HG02623 (cell line): ENCODE measurements at regions not wholly inside any gene's neighbourhood (a gene's known extent, or its start where the extent isn't known, plus 50 kb on each side); places are given as distances from the start of the nearest gene placed in this dataset.

Experiments
- ATAC-seq: cut with Tn5 transposase; IDR thresholded peaks from one replicate; pipeline ENCODE4 v1.9.1; 2021; ENCODE audit warnings: moderate library complexity; ENCODE audit not compliant: unreplicated experiment

DNA sequence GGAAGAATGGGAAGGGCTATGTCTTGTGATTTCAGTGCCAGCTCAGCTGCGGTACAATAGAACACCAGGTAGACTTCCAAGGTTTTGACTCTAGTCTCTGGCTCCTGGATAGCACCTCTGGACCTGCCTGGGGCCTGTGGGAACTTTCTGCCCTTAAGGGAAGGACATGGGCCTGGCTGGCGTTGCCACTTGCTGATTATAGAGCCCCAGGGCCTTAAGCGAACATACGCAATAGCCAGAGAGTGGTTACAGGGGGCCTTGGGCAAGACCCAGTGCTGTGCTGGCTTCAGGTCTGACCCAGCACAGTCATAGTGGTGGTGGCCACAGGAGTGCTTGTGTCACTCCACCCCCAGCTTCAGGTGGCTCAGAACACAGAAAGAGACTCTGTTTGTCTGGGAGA lies 131.1 kb upstream of the COL21A1 start:
- ATAC-seq: no peak

DNA sequence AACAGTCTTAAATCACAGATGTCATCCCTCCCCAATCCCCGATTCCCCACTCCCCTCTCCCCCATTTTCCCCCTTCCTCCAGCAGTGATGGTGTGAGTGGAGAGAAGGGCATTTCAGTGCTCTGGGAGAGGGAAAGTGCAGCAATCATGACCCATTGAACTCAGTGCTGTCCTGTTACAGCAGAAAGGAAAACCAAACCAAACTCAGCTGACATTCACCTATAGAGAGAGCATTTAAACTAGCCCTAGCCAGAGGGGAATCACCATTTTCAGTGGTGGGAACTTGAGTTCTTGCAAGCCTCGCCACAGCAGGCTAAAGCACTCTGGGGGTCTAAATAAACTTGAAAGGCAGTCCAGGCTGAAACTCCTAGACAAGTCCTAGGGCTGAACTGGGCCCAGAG lies 129.9 kb upstream of the COL21A1 start:
- ATAC-seq: no peak

DNA sequence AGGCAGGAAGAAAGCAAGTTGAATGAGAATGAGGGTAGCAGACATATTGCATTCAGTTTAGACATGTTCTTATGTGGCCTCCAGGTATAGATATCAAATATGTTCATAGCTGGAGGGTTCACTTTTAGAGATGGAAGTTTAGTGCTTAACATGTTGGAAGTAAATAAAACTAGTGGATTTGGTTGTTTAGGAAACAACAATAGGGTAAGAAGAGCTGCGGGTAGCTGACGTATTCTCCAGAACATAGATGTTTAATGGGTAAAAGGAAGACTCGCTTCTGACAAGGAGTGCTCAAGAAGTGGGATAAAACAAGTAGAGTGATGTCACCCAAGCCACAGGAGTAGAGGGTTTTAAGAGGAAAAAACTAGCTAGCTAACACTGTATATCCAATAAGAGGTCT lies 128.4 kb upstream of the COL21A1 start:
- no peak for ATAC-seq

DNA sequence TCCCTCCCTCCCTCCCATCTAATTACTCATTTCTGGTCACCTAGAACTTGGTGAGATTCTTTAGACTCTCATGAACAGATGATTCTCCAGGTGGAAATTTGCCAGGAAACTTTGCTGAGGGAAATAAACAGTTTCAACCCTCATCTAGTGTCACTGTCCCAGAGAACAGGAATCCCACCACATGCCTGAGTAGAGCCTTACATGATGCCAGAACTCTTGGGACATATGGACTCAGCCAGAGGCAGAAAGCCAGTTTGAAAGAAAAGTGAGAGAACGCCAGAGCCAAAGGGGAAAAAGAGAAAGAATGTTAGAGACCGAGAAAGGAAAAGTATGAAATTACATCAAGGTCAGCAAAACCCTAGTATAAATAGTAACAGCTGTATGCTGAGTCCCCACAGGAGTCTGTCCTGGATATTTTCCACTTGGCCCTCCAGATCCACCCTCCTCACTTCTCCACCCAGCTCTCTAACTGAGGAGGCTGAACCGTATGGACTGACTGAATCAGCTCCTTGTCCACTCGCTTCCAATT lies 127.5 kb upstream of the COL21A1 start:
- no peak for ATAC-seq

DNA sequence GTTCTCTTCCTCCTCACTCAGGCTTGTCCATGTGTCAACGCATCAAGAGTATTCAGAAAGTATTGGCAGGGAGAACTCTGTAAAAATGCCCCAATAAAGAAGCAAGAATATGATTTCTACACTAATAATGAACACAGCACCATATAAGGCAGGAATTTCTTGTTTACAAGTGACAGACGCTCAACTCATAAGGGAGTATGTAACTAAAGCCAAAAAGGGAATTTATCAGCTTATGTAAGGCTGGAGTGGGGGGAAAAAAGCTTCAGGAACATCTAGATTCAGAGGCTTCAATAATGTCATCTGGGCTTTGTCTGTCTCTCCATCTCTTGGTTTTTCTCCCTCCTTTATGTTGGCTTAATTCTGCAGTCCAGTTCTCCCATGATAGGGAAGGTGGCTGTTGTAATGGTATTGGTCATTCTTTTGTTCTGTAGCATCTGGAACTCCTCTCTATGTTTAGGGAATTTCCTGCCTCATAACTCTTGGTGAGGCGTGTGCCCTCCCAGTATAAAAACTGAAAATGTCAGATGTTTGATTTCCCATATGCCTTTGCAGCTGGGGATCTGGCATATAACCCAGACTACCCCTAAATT lies 125.1 kb upstream of the COL21A1 start:
- no peak for ATAC-seq

DNA sequence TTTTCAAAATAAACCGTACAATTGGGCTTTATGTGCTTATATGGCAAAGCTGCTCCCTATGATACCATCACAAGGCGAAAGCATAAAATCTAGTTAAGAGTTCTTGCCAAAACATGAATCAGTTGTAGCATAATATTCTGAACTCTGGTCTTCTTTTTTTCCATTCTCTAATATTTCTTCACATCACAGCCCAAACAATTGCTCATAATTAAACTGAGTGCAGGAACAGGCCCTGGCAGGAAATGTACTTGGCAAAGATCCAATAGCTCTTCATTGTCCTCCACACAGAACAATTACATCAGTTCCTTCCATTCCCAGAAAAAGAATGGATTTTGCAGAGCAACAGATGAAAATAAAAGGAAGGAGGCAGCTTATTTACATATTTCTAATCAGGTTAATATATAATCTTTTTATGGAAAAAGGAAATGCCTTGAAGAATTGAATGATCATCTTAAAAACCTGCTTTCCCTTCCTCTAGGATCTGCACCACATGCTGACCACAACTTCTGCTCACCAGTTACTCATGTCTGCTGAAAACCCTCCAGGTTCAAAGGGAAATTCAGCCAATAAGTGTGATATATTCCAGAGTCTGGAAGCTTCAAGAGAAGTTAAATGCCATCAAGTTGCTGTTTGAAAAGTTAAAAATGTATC lies 123.3 kb upstream of the COL21A1 start:
- ATAC-seq: no peak

DNA sequence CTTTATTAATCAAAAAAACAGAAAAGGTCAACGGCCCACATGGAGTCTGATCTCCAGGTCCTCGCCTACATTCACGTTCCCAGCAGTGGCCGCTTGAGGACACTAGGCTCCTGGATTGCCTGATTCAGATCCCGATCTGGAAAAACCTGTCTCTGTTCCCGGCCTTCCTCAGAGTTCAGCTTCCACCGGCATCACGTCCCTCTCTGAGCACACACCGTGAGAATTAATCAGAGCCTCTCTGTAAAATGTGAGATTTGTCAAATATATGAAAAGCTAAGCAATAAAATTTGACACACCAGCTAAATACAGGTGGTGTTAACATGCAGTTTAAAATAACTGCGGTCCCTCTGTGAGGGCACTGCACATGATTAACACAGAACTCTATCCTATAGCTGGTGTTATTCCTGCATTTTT lies 122.8 kb upstream of the COL21A1 start:
- ATAC-seq: no peak

DNA sequence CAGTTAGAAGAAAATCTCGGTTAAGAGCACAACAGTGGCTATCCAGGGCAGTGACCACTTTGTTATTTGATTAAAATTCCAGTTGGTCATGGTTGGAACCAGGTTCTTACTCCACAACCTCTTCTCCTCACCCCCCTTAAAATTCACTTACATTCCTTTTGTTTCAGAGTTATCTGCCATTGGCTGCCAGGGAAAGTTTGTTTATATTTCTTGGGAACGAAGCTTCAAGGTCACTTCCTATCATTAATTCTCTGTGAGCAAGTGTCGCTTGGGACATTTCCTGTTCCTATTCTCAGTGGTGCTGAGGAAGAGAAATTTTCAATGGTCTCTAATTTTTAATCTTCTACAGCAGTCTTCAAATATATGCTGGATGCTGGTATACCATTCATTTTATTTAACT lies 121.1 kb upstream of the COL21A1 start:
- no peak for ATAC-seq

DNA sequence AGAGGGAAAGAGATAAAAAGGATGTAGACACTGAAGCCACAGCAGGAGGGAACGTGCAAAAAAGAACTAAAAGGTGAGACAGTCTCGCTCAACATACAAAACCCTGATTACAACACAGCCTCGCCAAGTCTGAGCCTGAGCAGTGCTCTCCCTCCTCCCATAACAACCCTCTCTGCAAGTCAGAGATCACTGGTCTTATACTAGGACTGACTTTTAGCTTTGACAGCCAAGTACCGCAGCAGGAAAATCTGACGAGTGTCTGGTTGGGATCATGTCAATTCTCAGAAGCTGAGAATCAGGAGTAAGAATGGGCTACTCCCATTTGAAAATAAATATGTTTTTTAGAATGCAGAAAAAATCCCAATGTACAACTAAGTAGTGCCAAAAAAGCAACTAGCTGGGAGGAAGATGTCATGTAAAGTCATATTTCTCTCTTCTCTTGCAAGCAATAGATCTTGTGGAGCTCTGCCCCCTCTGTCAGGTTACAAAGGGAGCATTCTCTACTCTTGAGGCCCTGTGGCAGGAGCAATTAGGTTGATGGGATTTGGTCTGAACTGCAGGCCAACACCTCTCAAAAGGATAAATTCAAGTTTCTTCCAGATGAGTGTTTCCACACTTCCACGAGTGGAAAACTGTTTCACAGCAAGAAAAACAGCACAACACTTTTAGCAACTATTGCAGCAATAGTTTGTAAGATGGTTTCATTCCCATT lies 118.9 kb upstream of the COL21A1 start:
- no peak for ATAC-seq

DNA sequence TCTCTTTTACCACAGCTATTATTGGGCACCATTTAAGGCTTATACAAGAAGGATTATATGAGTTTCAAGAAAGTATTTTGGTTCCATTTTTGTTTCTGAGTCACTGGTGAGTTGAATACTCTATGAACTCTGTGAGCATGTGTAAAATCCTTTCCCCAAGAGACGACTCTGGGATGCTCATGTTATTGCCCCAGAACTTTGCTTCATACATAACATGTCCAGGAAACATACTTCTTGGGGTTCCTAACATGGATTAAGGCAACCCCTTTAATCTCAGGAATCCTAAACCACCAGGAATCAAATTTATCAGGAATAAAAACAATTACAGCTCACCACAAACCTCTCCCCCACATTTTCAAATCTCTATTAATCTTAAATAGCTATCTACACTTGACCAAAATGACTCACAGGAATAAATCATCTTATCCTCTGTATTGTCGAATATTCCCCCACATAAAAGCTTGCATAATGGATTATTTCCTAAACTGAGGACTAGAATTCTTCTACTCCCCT lies 117.5 kb upstream of the COL21A1 start:
- ATAC-seq: no peak

DNA sequence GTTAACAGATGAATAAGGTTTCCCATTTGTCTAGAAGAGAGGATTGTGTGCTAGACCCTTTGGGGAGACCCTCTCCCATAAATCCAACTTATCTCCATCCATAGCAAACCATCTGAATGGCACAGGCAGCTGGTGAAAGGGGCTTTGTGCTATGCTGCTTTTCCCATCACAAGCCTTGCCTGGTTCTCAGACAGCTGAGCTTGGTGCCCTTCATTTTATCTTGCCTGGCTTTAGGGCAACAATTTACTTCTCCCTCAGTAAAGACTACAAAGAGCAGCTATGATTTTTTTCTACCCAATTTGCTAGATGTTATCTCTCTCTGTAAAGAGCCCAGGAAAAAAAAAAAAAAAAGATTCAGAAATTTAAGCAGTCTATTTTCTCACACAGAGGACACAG lies 117.0 kb upstream of the COL21A1 start:
- no peak for ATAC-seq

DNA sequence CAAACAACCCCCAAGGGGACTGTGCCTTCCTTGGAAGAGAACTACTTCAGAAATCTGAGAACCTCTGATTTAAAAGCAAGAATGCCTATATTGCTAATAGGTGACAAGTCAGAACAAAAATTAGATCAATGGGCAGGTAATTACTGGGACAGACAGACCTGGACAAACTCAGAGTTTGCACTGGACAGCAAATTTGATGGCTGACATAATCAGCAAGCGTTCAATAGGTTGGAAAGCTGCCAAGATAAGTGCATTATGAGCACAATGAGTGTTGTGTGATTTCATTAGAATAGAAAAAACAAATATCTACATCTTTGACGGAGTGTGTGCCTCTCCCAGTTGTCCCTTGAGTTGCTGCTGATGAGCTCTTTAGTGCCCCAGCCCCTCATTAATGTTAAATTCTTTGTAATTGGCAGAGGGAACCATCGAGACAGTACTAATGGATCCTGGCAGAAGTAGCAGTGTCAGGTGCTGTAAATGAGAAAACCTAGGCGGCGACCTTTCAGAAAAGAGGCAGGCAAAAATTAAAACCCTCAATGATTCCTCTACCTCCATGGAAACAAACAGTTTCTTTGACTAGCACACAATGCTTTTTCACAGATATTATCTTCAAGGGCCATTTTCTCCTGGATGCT lies 116.5 kb upstream of the COL21A1 start:
- ATAC-seq: no peak

DNA sequence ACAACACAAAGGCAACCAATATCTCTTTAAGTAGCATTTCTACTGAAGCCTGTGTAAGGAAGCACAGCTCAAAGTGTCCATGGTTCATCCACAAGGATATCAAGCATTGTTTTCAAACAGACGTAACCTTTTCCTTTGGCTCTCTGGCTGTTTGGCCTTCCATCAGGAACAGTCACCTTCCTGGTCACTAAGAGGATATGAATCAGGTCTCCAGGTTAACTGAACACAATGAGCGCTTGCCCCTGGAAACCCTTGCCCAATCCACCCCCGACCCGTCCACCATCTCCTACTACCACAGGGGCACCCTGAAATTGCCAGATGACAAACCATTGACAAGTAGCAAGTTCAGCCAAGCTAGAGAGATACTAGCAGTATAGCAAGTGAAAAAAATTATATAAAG lies 114.4 kb upstream of the COL21A1 start:
- no peak for ATAC-seq

DNA sequence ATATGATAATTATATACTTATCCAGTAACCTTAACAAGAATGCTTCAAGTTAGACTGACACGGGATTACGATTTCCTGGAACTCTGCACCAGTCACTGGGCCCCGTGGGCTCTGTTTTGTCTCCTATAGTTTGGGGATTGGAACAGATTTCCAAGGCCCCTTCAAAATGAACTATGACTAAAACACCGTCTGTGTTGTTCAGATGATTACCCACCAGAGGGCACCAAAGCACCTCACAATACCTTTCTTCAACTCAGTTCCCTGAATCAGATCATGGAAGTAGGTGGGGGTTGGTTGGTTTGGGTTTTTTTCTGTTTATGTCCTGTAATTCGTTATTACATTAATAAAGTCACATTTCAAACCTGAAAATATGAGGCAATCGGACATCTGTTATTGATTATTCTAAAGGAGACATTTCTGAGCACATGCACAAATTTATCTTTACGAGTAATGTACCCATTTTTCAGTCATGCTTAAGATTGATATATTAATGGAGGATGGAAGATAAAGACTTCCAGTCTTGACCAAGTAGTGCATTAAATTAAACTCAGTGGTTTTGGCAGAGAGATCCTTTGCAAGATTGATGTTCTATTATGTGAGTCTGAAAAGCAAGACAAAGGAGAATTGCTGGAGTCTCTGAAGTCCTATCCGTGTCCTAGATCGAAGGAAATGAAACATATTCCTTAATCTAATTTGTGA lies 112.0 kb upstream of the COL21A1 start:
- ATAC-seq: peak; percentile 84

DNA sequence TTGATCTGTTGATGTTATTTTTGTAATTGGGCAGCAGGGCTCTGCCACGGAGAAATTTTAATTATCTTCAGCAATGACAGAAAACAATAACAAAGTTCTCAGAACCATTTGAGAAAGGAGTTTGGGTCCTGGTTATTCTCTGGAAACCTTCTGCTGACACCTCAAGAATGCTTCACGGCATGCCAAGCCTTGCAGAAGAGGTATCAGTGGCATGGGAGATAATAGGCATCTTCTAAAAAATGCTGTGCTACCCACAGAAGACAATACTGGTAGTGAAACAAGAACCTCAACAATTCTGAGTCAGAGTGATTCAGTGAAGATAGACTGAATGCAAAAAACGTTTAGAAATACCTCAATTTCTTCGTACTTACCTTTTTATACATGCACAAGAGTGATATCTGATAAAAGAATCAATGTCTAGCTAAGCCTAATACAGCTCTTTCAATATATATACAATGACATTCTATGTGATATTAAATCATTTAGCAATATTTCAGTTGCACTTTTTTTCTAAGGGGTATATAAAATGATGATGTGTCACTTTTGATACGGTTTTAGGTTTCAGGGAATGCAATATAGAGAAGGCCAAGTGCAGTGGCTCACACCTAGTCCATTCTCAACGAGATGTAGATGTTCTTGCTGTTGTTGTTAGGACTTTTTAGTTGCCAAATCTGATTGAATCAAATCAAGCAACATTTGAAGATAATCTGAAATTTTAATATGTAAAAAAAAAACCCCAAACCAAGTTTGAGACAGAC lies 110.4 kb upstream of the COL21A1 start:
- ATAC-seq: no peak

DNA sequence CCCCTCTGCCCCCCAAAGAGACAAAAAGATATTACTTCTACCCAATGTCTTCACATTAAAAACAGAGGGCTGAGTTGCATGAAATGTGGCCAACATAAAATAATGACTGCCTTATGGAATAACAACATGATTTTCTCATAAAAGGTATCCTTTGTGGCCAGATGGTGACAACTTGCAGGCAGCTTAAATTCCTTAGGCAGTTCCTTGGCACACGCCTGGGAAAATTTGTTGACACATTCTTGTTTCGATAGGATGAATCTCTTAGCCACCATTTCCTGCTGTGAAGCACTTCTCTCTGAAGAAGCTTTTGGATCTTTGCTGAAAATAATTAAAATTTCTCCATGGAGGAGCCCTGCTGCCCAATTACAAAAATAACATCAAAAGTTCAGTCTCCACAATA lies 109.0 kb upstream of the COL21A1 start:
- ATAC-seq: no peak

DNA sequence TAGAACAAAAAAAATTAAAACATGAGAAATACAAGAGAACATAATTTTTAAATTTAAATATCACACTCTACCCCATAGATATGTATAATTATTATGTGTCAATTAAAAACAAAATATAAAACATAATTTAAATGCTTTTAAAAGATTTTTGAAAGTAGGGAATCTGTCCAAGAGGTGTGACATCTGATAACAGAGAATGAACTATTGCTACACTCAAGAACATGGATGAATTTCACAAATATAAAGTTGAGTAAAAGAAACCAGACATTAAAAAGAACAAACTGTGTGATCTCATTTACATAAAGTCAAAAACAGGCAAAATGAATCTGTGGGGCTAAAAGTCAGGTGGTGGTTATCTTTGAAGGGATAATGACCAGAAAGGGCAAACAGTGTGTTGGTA lies 106.5 kb upstream of the COL21A1 start:
- no peak for ATAC-seq

DNA sequence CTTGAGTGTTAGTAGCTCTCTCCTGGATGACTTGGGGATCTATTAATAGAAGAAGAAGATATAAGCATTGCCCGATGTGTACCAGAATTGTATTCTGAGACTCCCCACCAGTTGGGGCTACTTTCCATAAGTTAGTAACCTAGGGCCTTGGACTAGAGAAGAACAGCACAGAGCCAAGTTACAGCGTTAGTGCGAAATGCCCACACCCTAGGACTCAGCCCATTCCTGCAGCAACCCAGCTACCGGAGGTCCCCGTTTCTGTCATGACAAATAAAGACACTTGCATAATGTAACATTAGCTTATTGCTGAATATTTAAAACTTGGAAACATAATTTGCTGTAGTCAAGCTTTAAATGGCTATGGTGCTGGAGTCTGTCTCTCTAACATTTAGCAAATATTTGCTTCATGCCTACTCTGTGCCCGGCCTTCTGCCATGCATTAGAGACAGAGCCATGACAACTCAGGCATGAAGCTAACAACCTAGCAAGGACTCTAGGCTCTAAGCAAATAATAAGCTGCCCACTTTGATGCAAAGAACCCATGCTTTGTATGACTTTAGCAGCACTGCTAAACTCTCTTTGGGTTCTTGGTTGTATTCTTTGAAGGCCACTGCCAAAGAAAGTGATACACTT lies 103.4 kb upstream of the COL21A1 start:
- ATAC-seq: no peak

DNA sequence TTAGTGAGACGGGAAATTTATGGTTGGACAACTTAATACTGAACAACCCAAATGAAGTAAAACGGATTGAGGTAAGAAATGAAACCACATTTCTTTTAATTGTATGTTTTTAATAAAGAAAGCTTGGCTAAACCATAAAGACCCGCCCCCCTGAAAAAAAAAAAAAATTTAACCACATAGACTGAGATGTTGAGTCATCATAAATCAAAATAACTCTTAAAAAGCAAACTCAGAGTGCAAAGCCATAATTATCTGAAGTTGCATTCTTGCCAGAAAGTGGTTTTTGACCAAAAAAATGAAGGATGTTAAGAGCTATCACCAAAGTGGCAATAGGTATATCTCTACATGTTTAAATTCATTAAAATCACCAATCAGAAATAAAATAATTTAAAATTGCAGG lies 101.8 kb upstream of the COL21A1 start:
- ATAC-seq: no peak

DNA sequence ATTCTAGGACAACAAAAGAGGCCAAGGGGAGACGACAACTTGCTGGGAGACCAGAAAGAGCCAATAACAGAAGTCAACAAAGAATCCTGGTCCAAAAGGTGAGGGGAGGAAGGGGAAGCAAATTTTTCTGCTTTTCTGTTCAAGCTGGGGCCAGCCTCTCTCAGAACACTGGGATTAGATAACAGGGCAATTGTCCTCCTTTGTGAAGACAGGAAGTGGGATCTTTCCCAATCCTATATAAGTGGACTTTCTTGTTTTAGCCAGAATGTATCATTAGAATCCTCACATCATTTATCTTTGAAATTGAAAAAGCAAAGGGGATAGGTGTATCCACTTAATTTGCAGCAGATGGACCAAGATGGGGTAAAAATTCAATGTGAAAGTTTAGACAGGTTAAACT lies 101.2 kb upstream of the COL21A1 start:
- ATAC-seq: no peak
